RWPE1 (cell line): ENCODE measurements at regions not wholly inside any gene's neighbourhood (a gene's known extent, or its start where the extent isn't known, plus 50 kb on each side); places are given as distances from the start of the nearest gene placed in this dataset.

Experiments used
- CTCF ChIA-PET: fragments of 350-600 bp; sonication (Branson Sonifier 250); formaldehyde crosslinking; extraction: SDS; loops from one replicate; lab custom pipeline; 2021; lab: Yijun Ruan, JAX
- POLR2A ChIA-PET: fragments of 400-600 bp; formaldehyde crosslinking; extraction: SDS; loops from one replicate; lab custom pipeline; 2020; ENCODE audit warnings: antibody characterized with exemption; ENCODE audit not compliant: low non-redundant PET; lab: Yijun Ruan, JAX
- DNase-seq: peaks from one replicate; pipeline ENCODE4 v3.0.0; 2012; ENCODE audit warnings: low spot score
- H3K27ac ChIP-seq: fragments of 450-650 bp; 2 replicates; pipeline ENCODE4 v1.5.1; 2017
- TF ChIP-seq, protein P1 (sequence below): fragments of 450-650 bp; conservative IDR thresholded peaks from 2 replicates; pipeline ENCODE4 v1.5.1; 2017; ENCODE audit warnings: low read depth, mild to moderate bottlenecking

DNA sequence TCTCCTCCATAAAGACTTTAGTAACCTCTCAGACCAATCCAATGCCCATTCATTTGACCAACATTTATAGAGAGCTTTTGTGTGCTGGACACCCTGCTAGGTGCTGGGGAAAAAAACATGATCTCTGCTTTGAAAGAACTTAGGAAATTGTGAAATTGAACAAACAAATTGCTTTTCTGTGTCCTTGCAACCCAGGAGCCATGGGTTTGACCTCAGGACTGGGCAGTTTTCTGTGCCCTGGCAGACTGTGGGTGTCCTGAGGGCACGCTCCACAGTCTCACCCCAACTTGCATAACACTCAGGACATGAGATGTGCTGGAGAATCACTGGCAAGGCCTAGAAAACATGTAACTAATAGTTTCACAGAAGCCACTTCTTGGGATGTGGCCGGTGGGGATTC, 429.1 kb upstream of the ZMIZ1 start:
- TF ChIP-seq, protein P1, sequence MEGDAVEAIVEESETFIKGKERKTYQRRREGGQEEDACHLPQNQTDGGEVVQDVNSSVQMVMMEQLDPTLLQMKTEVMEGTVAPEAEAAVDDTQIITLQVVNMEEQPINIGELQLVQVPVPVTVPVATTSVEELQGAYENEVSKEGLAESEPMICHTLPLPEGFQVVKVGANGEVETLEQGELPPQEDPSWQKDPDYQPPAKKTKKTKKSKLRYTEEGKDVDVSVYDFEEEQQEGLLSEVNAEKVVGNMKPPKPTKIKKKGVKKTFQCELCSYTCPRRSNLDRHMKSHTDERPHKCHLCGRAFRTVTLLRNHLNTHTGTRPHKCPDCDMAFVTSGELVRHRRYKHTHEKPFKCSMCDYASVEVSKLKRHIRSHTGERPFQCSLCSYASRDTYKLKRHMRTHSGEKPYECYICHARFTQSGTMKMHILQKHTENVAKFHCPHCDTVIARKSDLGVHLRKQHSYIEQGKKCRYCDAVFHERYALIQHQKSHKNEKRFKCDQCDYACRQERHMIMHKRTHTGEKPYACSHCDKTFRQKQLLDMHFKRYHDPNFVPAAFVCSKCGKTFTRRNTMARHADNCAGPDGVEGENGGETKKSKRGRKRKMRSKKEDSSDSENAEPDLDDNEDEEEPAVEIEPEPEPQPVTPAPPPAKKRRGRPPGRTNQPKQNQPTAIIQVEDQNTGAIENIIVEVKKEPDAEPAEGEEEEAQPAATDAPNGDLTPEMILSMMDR = no peak
- CTCF ChIA-PET = no interaction called here
- no peak for DNase-seq
- POLR2A ChIA-PET = no interaction called here
- no peak overlapping the region for H3K27ac ChIP-seq

DNA sequence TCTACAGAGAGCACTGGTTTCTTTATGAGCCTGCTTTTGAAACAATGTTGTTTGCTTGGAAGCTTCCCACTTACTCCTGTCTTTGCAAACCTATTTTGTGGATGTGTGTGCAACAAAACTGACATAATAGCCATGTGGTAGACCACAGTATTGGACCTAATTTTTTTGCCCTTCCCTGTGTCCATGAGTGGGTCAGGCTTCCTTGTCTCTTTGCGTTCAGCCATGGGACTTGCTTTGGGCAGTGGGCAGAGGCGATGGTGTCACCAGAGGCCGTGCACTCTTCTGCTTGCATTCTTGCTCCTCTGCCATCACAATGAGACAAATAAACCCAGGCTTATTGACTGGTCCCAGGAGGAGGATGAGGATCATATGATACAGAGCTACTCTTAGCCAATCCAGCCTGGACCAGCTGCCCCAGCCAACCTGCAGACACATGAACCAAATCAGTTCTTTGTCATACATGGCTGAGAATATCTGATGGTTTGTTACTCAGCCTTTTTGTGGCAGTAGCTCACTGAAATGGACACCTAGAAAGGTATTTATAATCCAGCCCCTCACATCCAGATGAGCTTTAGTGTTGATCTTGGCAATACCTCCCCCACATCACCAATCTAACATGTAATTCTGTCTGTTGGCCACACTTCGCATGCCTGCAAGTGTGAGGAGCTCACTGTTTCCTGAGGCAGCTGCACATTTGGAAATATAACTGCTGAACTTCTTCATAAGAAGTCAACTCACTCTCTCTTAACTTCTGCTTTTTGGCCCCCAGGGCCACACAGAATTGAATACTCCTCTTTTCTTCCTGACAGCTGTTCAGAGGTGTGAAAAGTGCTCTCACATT, 427.8 kb upstream of the ZMIZ1 start:
- TF ChIP-seq, protein P1 = no peak
- CTCF ChIA-PET = interaction anchor here (0.7 kb wide), 1 partner anchor 120 kb away, joined by 3 read pairs; no protein-coding TSS in a partner anchor
- DNase-seq = no peak
- no peak overlapping the region for H3K27ac ChIP-seq
- POLR2A ChIA-PET = no interaction called here

DNA sequence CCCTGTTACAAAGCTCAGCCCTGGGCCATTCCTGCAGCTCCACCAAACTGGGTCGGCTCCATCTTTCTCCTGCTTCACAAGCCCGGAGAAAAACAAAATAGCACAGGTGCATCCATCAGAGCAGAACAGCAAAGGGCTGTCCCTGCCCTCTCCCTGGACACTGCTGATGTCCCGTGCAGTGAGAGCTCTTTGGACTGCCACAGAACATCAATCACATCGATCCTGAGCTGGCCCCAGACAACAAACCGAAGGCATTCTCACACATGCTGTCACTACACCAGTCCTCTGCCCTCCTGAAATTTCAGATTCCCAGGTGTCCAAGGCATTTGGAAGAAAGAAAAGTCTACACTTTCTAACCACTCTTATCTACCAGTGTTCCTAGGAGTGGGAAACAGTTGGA, 427.1 kb upstream of the ZMIZ1 start:
- TF ChIP-seq, protein P1 = no peak
- no peak overlapping the region for H3K27ac ChIP-seq
- CTCF ChIA-PET = no interaction called here
- no peak for DNase-seq
- POLR2A ChIA-PET = no interaction called here

DNA sequence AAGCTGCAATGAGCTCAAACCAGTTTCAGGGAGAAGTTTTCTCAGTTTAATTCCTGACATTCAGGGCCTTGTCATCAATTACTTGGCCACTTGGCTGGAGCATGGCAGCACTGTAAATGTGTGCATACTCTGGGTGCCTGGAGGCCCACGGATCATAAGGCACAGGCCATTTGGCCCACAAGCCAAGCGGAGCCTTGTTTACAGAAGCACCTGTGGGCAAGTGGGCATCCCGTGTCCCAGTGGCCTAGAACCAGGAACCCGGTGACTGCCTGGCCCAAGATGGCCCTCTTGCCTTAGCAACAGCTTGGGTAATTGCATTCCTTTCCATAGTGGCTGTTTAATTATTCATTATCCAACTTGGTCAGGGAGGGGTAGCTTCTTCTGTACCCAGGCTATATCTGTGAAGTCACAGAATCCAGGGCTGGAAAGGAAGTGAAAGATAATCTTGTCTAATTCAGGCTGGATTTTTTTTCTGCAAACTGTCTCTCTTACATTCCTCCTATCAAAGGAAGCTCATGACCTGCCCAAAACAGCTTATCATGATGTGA, 426.4 kb upstream of the ZMIZ1 start:
- DNase-seq = no peak
- TF ChIP-seq, protein P1 = no peak
- ChIA-PET CTCF (no interaction called here), POLR2A (no interaction called here)
- no peak overlapping the region for H3K27ac ChIP-seq

DNA sequence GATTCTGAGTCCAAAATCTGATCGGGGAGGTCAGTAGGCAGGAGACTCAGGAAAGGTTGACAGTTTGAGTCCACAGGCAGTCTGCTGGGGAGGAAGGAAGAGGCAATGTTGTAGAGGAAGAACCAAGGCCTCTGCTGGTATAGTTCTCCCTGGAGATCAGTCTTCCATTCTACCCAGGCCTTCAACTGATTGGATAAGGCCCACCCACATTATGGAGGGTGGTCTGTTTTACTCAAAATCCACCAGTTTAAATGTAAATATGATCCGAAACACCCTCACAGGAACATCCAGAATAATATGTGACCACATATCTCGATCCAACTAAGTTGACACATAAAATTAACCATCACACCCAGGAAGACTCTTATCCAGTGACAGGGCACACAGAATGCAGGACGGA, 425.3 kb upstream of the ZMIZ1 start:
- DNase-seq = no peak
- ChIA-PET CTCF (no interaction called here), POLR2A (no interaction called here)
- TF ChIP-seq, protein P1 = no peak
- no peak overlapping the region for H3K27ac ChIP-seq

DNA sequence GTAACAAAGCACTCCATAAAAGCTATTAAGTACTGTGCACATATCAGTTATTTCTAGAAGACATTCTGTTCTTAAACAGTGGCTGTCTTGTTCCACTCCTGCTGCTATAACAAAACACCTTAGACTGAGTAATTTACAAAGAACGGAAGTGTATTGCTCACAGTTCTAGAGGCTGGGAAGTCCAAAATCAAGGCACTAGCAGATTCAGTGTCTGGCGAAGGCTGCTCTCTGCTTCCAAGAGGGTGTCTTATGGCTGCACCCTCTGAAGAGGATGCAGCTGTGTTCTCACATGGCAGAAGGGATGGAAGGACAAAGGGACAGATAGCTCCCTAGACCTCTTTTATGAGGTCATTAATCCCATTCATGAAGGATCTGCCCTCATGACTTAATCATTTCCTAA, 424.2 kb upstream of the ZMIZ1 start:
- no peak overlapping the region for H3K27ac ChIP-seq
- no peak for DNase-seq
- TF ChIP-seq, protein P1 = no peak
- CTCF ChIA-PET = no interaction called here
- POLR2A ChIA-PET = no interaction called here
